ENCODE measurements at regions not wholly inside any gene's neighbourhood (a gene's known extent, or its start where the extent isn't known, plus 50 kb on each side); places are given as distances from the start of the nearest gene placed in this dataset.

DNA sequence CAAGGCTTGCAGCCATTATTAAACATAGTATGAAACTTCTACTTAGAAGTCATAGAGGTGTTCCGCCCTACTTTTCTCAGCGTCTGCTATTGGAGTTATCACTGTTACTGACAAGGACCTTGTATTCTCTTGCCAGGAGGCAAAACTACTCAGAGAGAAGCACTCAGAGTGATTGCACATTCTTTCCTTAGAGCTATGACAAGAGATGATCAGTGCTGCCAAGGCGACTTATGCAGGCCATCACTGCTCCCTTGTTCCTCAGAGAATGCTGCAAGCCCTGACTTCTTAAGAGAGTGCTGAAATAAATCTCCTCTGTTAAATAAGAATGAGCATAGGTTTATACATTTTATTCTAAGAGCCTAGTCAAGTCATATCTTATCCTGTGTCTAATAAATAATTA, 534.6 kb upstream of the PHF14 start:
- TF ChIP-seq, protein P1, sequence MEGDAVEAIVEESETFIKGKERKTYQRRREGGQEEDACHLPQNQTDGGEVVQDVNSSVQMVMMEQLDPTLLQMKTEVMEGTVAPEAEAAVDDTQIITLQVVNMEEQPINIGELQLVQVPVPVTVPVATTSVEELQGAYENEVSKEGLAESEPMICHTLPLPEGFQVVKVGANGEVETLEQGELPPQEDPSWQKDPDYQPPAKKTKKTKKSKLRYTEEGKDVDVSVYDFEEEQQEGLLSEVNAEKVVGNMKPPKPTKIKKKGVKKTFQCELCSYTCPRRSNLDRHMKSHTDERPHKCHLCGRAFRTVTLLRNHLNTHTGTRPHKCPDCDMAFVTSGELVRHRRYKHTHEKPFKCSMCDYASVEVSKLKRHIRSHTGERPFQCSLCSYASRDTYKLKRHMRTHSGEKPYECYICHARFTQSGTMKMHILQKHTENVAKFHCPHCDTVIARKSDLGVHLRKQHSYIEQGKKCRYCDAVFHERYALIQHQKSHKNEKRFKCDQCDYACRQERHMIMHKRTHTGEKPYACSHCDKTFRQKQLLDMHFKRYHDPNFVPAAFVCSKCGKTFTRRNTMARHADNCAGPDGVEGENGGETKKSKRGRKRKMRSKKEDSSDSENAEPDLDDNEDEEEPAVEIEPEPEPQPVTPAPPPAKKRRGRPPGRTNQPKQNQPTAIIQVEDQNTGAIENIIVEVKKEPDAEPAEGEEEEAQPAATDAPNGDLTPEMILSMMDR (IDR thresholded peaks at IDR 0.05), result no peak
- TF ChIP-seq POLR2A (IDR thresholded peaks at IDR 0.05), result no peak
